Activated CD8-positive, alpha-beta memory T cell treated with anti-CD3 and anti-CD28 coated beads for 36 hours (primary cell): ENCODE measurements at regions not wholly inside any gene's neighbourhood (a gene's known extent, or its start where the extent isn't known, plus 50 kb on each side); places are given as distances from the start of the nearest gene placed in this dataset.

Experiments used
- CTCF ChIA-PET: fragments of 350-600 bp; sonication (Branson Sonifier 250); formaldehyde crosslinking; loops from one replicate; lab custom pipeline; 2021; ENCODE audit warnings: antibody characterized with exemption; lab: Charles Lee
- POLR2A ChIA-PET: fragments of 350-600 bp; sonication (Branson Sonifier 250); formaldehyde crosslinking; loops from one replicate; lab custom pipeline; 2021; ENCODE audit warnings: antibody characterized with exemption; lab: Charles Lee

- CTCF ChIA-PET, result interaction anchor here (0.6 to 9.4 kb wide), 5 partner anchors 9 to 328 kb away, joined by 3 to 105 read pairs (median 9); no protein-coding TSS in a partner anchor
- POLR2A ChIA-PET, result no interaction called here
These were observed 233.4 kb downstream of the NFATC2 start for GRCh38 chr20:51309128-51309527.

- ChIA-PET CTCF (interaction anchor here (0.6 to 9.4 kb wide), 14 partner anchors 12 to 646 kb away, joined by 3 to 105 read pairs (median 4); partner anchors contain the start of gene ADNP), POLR2A (no interaction called here)
These were observed 235.8 kb downstream of the NFATC2 start for GRCh38 chr20:51306521-51307358.

GRCh38 chr20:51306081-51306480 is 236.4 kb downstream of the NFATC2 start:
- CTCF ChIA-PET, result interaction anchor here (0.6 to 9.4 kb wide), 7 partner anchors 12 to 622 kb away, joined by 3 to 105 read pairs (median 5); partner anchors contain the start of gene ADNP
- POLR2A ChIA-PET, result no interaction called here

- CTCF ChIA-PET, result interaction anchor here (1.0 to 9.4 kb wide), 5 partner anchors 13 to 374 kb away, joined by 4 to 105 read pairs (median 5); partner anchors contain the start of gene ADNP
- POLR2A ChIA-PET, result no interaction called here
These were observed 237.0 kb downstream of the NFATC2 start for GRCh38 chr20:51305316-51306052.

GRCh38 chr20:51303731-51304670 is 238.5 kb downstream of the NFATC2 start:
- CTCF ChIA-PET, result interaction anchor here (9.4 kb wide), 1 partner anchor 315 kb away, joined by 105 read pairs; no protein-coding TSS in a partner anchor
- POLR2A ChIA-PET, result no interaction called here

GRCh38 chr20:51301026-51301425 is 241.5 kb downstream of the NFATC2 start:
- POLR2A ChIA-PET, result no interaction called here
- CTCF ChIA-PET, result interaction anchor here (1.0 kb wide), 1 partner anchor 313 kb away, joined by 4 read pairs; no protein-coding TSS in a partner anchor

- CTCF ChIA-PET, result interaction anchor here (1.0 kb wide), 1 partner anchor 313 kb away, joined by 4 read pairs; no protein-coding TSS in a partner anchor
- POLR2A ChIA-PET, result no interaction called here
These were observed 242.4 kb downstream of the NFATC2 start for GRCh38 chr20:51300104-51300503.

- POLR2A ChIA-PET, result no interaction called here
- CTCF ChIA-PET, result interaction anchor here (0.7 to 1.4 kb wide), 3 partner anchors 10 to 307 kb away, joined by 3 to 6 read pairs (median 3); no protein-coding TSS in a partner anchor
These were observed 243.1 kb downstream of the NFATC2 start for GRCh38 chr20:51299413-51299812.

- ChIA-PET POLR2A (no interaction called here), CTCF (interaction anchor here (0.5 to 1.4 kb wide), 2 partner anchors 306 to 609 kb away, joined by 3 to 5 read pairs; no protein-coding TSS in a partner anchor)
These were observed 244.3 kb downstream of the NFATC2 start for GRCh38 chr20:51298141-51298749.

GRCh38 chr20:51287628-51288413 is 254.7 kb downstream of the NFATC2 start:
- POLR2A ChIA-PET, result no interaction called here
- CTCF ChIA-PET, result no interaction called here

- ChIA-PET POLR2A (no interaction called here), CTCF (no interaction called here)
These were observed 255.8 kb downstream of the NFATC2 start for GRCh38 chr20:51286758-51287157.

GRCh38 chr20:51285684-51286083 is 256.8 kb downstream of the NFATC2 start:
- POLR2A ChIA-PET, result no interaction called here
- CTCF ChIA-PET, result no interaction called here

GRCh38 chr20:51284871-51285270 is 257.6 kb downstream of the NFATC2 start:
- CTCF ChIA-PET, result no interaction called here
- POLR2A ChIA-PET, result no interaction called here

GRCh38 chr20:51284176-51284575 is 258.3 kb downstream of the NFATC2 start:
- POLR2A ChIA-PET, result no interaction called here
- CTCF ChIA-PET, result no interaction called here

GRCh38 chr20:51281521-51281920 is 258.6 kb upstream of the KCNG1 start:
- CTCF ChIA-PET, result no interaction called here
- POLR2A ChIA-PET, result no interaction called here

GRCh38 chr20:51280047-51280446 is 257.1 kb upstream of the KCNG1 start:
- ChIA-PET CTCF (no interaction called here), POLR2A (no interaction called here)

GRCh38 chr20:51277961-51278360 is 255.1 kb upstream of the KCNG1 start:
- CTCF ChIA-PET, result interaction anchor here (1.2 kb wide), 1 partner anchor 290 kb away, joined by 4 read pairs; no protein-coding TSS in a partner anchor
- POLR2A ChIA-PET, result no interaction called here
